Astrocyte of the spinal cord (primary cell): ENCODE measurements at regions not wholly inside any gene's neighbourhood (a gene's known extent, or its start where the extent isn't known, plus 50 kb on each side); places are given as distances from the start of the nearest gene placed in this dataset.

ENCODE experiments used
- DNase-seq: peaks from one replicate; pipeline ENCODE4 v3.0.0; 2011; ENCODE audit warnings: low read depth, low spot score
- H3K4me3 ChIP-seq: 2 replicates; pipeline ENCODE4 v1.5.1; 2011; ENCODE audit warnings: low read depth, mild to moderate bottlenecking, low read length, moderate library complexity
- in situ Hi-C: cut with HindIII; loops from 2 replicates; pipeline ENCODE4 v1.10.0; 2017; ENCODE audit warnings: low sequenced_read_pairs
- TF ChIP-seq, protein P1 (sequence below): IDR thresholded peaks from 2 replicates; pipeline ENCODE4 v1.5.1; 2012; ENCODE audit warnings: low read depth, mild to moderate bottlenecking, low read length, inconsistent platforms

GRCh38 chr9:102862478-102862877, 132.7 kb upstream of the CYLC2 start:
- no peak for DNase-seq
- no peak overlapping the region for H3K4me3 ChIP-seq
- in situ Hi-C loops, result no loop called here
- TF ChIP-seq, protein P1, sequence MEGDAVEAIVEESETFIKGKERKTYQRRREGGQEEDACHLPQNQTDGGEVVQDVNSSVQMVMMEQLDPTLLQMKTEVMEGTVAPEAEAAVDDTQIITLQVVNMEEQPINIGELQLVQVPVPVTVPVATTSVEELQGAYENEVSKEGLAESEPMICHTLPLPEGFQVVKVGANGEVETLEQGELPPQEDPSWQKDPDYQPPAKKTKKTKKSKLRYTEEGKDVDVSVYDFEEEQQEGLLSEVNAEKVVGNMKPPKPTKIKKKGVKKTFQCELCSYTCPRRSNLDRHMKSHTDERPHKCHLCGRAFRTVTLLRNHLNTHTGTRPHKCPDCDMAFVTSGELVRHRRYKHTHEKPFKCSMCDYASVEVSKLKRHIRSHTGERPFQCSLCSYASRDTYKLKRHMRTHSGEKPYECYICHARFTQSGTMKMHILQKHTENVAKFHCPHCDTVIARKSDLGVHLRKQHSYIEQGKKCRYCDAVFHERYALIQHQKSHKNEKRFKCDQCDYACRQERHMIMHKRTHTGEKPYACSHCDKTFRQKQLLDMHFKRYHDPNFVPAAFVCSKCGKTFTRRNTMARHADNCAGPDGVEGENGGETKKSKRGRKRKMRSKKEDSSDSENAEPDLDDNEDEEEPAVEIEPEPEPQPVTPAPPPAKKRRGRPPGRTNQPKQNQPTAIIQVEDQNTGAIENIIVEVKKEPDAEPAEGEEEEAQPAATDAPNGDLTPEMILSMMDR, result no peak

GRCh38 chr9:102855641-102856040, 139.5 kb upstream of the CYLC2 start:
- in situ Hi-C loops, result no loop called here
- no peak for DNase-seq
- TF ChIP-seq, protein P1, result no peak
- H3K4me3 ChIP-seq, result no peak overlapping the region

- H3K4me3 ChIP-seq, result no peak overlapping the region
- TF ChIP-seq, protein P1, result no peak
- DNase-seq, result no peak
- in situ Hi-C loops, result no loop called here
Observed at GRCh38 chr9:102845827-102846371, 149.2 kb upstream of the CYLC2 start.

GRCh38 chr9:102844716-102845115, 150.4 kb upstream of the CYLC2 start:
- H3K4me3 ChIP-seq, result no peak overlapping the region
- in situ Hi-C loops, result no loop called here
- no peak for DNase-seq
- TF ChIP-seq, protein P1, result no peak

GRCh38 chr9:102842423-102842822, 152.7 kb upstream of the CYLC2 start:
- DNase-seq, result no peak
- no peak overlapping the region for H3K4me3 ChIP-seq

GRCh38 chr9:102841376-102841775, 153.8 kb upstream of the CYLC2 start:
- no peak for DNase-seq
- TF ChIP-seq, protein P1, result no peak
- no peak overlapping the region for H3K4me3 ChIP-seq
- in situ Hi-C loops, result no loop called here

More at GRCh38 chr9:102842423-102842822, 152.7 kb upstream of the CYLC2 start:
- in situ Hi-C loops, result no loop called here
- TF ChIP-seq, protein P1, result no peak
